ENCODE measurements at regions not wholly inside any gene's neighbourhood (a gene's known extent, or its start where the extent isn't known, plus 50 kb on each side); places are given as distances from the start of the nearest gene placed in this dataset.

- DNase-seq (ENCODE audit: low spot score), result no peak
- H3K27me3 ChIP-seq (replicated peaks; ENCODE audit: insufficient read depth, low read depth, low read length, poor library complexity), result no peaks in the 10 kb centered on the region
- no peaks in the 10 kb centered on the region for H3K36me3 ChIP-seq (ENCODE audit: insufficient read depth, low read length, poor library complexity, severe bottlenecking)
- H3K27ac ChIP-seq (ENCODE audit: low read depth, low read length, poor library complexity, severe bottlenecking), result no peak overlapping the region
- H3K9me3 ChIP-seq (ENCODE audit: low read depth, low read length, poor library complexity, severe bottlenecking), result no peaks in the 10 kb centered on the region
- ChIA-PET POLR2A (ENCODE audit: low non-redundant PET) (no interaction called here), CTCF (no interaction called here)
- TF ChIP-seq CTCF (conservative IDR thresholded peaks at IDR 0.05; ENCODE audit: low read depth, low read length) (no peak), EZH2 (IDR thresholded peaks at IDR 0.05; ENCODE audit: borderline replicate concordance, low read depth, low read length, poor library complexity, severe bottlenecking) (no peak)
- H3K4me1 ChIP-seq (ENCODE audit: insufficient read depth, low read length, poor library complexity, severe bottlenecking), result no peaks in the 10 kb centered on the region
- no TSS peak for BruUV-seq (replicated peaks)
- intact Hi-C loops (cut with micrococcal nuclease; ENCODE audit: unreplicated experiment), result no loop called here
- H3K4me3 ChIP-seq (ENCODE audit: low read depth, low read length, poor library complexity, severe bottlenecking), result no peak overlapping the region
Measured at GRCh38 chr18:71942433-71942832, 601.7 kb downstream of the CBLN2 start.

GRCh38 chr18:71939483-71939882 is 604.7 kb downstream of the CBLN2 start:
- TF ChIP-seq CTCF (conservative IDR thresholded peaks at IDR 0.05; ENCODE audit: low read depth, low read length), result no peak
- no peak for TF ChIP-seq EZH2 (IDR thresholded peaks at IDR 0.05; ENCODE audit: borderline replicate concordance, low read depth, low read length, poor library complexity, severe bottlenecking)
- CTCF ChIA-PET, result no interaction called here
- Histone ChIP-seq H3K9me3 (ENCODE audit: low read depth, low read length, poor library complexity, severe bottlenecking) (no peaks in the 10 kb centered on the region), H3K4me1 (ENCODE audit: insufficient read depth, low read length, poor library complexity, severe bottlenecking) (no peaks in the 10 kb centered on the region), H3K27me3 (replicated peaks; ENCODE audit: insufficient read depth, low read depth, low read length, poor library complexity) (no peaks in the 10 kb centered on the region), H3K27ac (ENCODE audit: low read depth, low read length, poor library complexity, severe bottlenecking) (no peak overlapping the region), H3K4me3 (ENCODE audit: low read depth, low read length, poor library complexity, severe bottlenecking) (no peak overlapping the region), H3K36me3 (ENCODE audit: insufficient read depth, low read length, poor library complexity, severe bottlenecking) (no peaks in the 10 kb centered on the region)
- intact Hi-C loops (cut with micrococcal nuclease; ENCODE audit: unreplicated experiment), result no loop called here
- DNase-seq (ENCODE audit: low spot score), result no peak
- BruUV-seq (replicated peaks), result no TSS peak
- POLR2A ChIA-PET (ENCODE audit: low non-redundant PET), result no interaction called here

GRCh38 chr18:71936744-71937143 is 607.4 kb downstream of the CBLN2 start:
- ChIA-PET CTCF (no interaction called here), POLR2A (ENCODE audit: low non-redundant PET) (no interaction called here)
- Histone ChIP-seq H3K4me1 (ENCODE audit: insufficient read depth, low read length, poor library complexity, severe bottlenecking) (no peaks in the 10 kb centered on the region), H3K4me3 (ENCODE audit: low read depth, low read length, poor library complexity, severe bottlenecking) (no peak overlapping the region), H3K36me3 (ENCODE audit: insufficient read depth, low read length, poor library complexity, severe bottlenecking) (no peaks in the 10 kb centered on the region), H3K9me3 (ENCODE audit: low read depth, low read length, poor library complexity, severe bottlenecking) (no peaks in the 10 kb centered on the region), H3K27ac (ENCODE audit: low read depth, low read length, poor library complexity, severe bottlenecking) (no peak overlapping the region), H3K27me3 (replicated peaks; ENCODE audit: insufficient read depth, low read depth, low read length, poor library complexity) (no peaks in the 10 kb centered on the region)
- intact Hi-C loops (cut with micrococcal nuclease; ENCODE audit: unreplicated experiment), result no loop called here
- BruUV-seq (replicated peaks), result no TSS peak
- no peak for DNase-seq (ENCODE audit: low spot score)
- TF ChIP-seq CTCF (conservative IDR thresholded peaks at IDR 0.05; ENCODE audit: low read depth, low read length) (no peak), EZH2 (IDR thresholded peaks at IDR 0.05; ENCODE audit: borderline replicate concordance, low read depth, low read length, poor library complexity, severe bottlenecking) (no peak)

Measured in A673 (cell line).